NOMO-1 treated with DMSO at 0.1 percent for 48 hours (cell line): ENCODE measurements at regions not wholly inside any gene's neighbourhood (a gene's known extent, or its start where the extent isn't known, plus 50 kb on each side); places are given as distances from the start of the nearest gene placed in this dataset.

ENCODE experiments used
- DNase-seq: peaks from one replicate; lab custom pipeline; 2025; ENCODE audit not compliant: unreplicated experiment; lab: John Stamatoyannopoulos, UW

DNA sequence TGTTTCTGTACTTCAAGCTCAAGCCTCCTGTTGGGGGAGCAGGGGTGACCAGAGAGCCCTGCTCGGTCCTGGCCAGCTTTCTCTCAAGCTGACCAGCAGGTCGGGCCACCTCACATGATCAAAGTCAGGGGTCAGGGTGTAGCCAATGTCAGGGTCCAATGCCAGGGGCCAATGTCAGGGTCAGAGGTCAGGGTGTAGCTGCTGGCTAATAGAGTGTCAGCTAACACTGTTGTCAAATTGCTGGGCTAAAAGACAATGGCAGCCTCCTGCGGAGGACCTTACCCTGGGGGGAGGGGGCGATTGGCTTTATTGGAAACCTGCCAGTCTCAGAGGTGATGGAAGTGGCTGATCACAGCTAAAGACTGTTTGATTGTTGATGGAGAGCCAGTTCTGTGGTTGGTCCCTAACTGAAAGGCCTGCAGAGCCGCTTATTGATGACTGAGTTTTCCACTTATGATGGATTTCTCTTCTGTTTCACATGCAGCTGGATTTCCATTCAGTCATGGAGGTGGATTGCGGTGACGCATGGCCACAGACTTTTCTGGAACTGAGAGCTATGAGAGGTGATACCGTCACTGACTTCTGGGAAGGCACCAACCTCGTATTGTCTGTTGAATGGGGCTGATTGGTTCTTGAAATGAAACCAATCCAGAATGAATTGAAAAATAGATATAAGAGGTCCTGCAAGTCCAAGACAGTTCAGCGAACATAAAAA, 97.4 kb upstream of the ZFHX3 start:
- no peak for DNase-seq

DNA sequence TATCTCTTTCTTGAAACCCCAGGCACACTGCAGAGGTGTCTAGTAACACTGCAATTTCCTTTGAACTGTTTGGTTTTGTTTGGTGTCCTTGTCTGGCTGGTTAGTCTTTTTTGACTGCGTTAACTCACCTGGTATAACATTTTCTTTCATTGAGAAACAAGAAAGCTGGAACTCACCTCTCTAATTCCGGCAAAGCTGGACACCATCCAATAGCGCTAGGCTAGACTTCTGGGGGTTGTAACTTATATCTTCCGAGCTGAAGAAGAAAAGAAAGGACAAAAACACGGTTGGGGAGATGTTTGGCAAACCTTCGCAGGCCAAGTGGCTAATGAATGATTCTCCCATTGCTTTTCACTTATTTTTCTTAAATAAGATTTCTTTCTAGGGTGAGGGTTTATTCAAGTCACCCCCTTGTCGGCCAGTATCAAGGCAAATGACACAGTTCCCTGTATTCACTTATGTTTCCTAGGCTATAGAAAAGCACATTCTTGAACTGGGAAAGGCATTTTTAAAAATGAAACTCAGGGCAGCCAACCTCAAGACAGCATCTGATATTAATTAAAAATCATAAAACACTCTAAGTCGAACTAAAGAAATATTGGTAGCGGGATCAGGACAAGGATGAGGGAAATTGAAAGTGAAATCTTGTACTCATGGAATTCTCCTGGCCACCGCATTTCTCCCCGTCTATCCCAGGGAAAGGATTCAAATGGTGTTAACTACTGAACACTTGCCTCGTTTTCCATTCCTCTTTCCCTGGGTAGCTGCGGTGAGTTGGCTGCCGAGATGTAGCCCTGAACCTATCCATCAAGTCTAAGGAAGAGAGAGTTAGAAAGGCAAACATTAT, 95.9 kb upstream of the ZFHX3 start:
- no peak for DNase-seq

DNA sequence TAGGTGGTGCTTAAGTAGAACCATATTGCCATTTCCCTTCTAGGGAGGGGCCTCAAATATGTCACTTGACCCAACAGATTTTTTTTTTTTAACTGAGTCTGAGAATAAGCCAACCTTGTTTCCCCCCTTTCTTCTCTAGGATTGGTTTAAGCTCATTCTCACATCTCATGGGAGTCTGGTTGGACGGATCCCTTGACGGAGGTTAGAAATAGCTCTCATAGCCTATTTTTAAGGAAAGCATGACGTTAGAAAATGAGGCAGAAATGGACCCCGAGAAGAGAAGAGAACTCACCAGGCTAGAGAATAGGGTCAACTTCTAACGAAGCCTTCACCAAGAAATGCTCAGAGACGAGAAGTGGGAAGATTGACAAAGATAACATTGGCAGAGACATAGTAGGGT, 95.1 kb upstream of the ZFHX3 start:
- DNase-seq, result no peak

DNA sequence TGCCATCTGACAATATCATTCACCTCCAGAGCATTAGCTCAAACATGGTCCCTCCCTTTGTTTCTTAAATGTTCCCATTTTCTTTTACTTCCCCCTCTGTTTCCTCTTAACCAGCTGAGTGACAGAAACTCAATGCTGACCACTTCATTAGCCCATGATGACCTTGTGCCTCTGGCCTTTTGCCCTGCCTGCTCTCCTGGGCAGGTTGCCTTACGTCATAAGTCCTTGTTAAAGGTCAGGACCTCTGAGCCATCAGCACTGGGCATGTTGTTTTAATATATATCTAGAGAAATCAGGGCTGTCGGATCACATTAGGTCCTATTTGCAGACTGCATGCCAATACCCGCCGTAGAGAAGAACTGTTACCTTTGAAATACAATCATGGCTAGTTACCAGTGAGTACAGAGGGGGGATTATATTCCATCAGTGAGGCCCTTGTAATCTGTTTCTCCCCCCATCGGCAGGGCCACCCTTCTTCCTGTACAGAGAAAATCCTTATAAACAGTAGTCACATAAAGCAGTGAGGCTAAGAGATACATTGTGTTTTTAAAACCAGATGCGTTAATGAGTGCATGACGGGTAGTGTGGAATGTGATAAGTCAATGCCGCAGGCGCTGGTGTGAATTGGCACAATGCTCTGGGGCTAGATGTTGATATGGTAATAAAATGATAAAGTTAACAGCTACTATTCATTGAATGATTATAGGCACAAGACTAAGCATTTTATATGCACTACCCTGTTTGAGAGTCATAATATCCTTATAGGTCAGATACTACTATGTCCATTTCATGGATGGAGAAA, 94.3 kb upstream of the ZFHX3 start:
- no peak for DNase-seq

DNA sequence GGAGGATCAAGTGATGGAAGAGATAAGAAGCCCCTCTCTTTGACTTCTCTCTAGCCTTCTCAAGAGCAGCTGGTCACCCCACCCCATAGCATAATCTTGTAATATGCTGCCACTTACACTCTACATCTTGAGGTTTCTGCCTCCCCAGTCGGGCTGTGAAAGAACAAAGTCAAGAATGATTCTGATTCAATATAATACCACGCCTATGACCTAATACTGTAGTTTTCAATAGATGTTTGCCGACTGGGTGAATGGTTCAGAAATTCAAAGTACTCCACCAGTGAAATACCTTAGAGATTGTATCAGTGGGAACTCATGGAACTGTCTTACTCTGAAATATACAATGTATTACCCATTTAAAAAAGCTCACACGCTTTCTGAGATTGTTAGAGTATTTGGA, 93.0 kb upstream of the ZFHX3 start:
- DNase-seq, result no peak

DNA sequence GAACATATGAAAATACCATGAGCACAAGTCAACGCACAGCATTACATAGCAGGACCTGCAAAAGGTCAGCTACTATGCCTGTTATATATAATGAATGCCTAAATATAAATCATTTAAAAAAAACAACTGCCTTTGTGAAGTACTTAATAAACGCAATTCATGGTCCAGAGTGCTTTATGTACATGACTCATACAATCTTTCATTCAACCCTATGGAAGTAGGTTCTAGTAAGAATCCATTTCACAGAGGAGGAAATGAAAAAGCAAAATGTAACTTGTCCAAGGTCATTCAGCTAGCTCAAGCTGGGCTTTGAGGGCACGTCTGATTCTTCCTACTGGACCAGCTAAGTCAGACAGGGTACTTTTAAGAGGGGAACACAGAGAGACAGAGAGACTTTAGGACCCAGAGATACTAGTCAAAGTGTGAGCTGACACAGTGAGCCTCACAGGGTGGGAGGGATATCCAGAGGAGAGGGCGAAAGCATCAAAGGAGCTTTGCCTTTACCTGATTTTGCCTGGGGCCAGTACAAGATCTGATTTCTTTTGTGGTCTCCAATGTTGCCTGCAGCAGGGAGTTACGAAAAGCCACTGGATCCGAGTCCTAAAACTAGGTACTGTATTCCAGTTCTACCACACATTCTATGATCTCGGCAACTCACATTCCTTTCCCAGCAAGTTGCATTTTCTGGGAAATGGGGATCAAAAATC, 83.4 kb upstream of the ZFHX3 start:
- no peak for DNase-seq

DNA sequence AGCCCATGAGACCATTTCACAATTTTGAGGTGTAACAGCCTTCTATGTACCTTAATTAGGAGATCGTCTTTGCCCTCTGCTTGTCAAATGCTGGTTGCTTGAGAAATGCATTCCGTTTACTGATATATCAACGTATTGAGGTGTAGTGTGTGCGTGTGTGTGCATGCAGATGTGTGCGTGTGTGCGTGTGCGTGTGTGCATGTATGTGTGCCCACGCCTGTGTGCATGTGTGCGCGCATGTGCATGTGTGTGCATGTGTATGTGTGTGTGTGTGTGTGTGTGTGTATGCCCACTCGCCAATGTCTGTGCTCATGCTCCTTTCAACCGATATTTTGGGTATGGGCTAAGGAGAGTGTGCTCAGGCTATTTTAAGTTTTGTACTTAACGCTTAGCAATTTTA, 81.5 kb upstream of the ZFHX3 start:
- no peak for DNase-seq

DNA sequence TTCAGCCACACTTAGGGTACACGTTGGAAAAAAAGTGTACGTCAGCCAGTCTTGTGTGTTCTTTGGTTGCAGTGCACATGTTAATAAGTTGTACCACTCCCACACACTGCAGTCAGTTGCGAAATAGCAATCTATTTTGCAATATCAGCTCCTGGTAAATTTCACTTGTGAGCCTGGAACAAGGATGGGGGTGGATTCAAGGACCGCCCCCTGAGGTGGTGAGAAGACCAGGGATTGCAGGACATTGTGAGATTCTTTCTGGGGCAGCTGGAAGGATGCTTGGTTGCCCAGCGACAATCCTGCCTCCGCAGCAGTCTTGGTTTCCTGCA, 78.6 kb upstream of the ZFHX3 start:
- DNase-seq, result no peak

DNA sequence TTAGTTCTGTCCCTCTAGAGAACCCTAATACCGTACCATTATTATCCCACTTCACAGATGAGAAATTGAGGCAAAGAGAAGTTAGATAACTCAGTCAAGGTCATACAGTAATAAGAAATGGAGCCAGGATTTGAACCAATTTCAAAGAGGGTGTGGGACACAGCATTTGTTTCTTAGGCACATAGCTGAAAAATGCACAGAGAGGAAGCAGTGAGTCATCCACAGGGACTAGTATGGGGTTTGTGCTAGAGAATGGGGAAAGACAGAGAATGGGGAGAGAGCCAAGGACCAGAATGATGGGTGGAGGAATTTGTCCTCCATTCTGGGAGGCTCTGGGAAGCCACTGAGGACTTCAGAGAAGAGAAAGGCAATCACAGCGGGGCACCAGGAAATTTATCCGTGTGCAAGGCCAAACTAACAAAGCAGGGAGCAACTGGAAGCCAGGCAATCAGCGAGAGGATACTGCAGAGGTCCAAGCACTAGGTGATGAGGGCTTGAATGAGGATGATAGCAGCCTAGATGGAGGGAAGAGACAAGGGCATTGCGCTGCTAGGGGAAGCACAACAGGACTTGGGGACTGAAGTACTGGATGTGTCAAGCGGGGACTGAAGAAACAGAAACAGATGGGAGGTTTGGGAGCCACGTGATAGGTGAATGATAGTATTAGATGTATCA, 78.1 kb upstream of the ZFHX3 start:
- DNase-seq, result peak; percentile 10

DNA sequence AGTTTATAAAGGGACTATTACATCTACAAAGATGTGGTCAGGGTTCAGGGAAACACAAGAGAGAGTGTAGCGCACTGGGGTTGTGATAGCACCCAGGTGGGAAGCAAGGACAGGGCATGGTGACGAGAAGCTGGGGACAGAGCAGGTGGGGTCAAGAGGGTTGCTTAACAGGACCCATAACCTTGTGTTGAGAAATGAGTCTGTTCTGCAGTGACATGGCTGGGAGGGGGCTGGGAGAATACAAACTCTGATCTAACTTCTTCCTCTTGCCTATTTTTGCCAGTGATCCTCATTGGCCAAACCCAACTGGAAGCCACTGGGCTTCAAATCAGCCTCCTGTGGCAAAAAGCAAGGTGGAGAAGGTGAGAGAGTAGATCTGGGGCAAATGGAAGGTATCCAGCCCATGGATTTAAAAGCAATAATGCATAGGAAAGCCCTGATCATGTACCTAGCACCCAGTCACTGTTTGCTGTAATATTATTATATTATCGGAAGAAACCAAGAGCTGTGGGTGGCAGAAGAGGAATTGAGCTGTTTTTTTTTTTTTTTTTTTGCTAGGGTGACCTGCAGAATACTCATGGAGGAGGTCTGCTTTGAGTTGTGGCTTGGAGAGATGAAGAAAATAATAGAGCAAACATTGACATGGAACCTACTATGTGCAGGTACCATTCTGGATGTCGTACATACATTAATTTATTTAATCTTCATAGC, 76.9 kb upstream of the ZFHX3 start:
- DNase-seq, result peak; percentile 14

DNA sequence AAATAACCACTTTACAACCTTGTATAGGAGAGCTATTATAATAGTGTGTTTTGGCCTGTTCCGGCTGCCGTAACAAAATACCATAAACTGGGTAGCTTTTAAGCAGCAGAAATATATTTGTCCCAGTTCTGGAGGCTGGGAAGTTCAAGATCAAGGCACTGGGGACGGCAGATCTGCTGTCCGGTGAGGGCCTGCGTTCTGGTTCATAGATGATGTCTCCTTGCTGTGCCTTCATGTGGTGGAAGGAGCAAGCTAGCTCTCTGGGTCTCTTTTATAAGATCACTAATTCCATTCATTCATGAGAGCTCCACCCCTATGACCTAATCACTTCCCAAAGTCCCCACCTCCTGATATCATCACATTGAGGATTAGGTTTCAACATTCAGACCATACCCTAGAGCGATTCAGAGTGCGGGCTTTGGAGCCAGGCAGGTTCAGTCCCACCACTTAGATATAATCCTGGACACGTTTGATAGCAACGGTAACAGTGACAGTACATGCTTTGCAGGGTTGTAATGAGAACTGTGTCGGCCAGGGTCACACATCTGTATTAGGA, 76.2 kb upstream of the ZFHX3 start:
- DNase-seq, result no peak

DNA sequence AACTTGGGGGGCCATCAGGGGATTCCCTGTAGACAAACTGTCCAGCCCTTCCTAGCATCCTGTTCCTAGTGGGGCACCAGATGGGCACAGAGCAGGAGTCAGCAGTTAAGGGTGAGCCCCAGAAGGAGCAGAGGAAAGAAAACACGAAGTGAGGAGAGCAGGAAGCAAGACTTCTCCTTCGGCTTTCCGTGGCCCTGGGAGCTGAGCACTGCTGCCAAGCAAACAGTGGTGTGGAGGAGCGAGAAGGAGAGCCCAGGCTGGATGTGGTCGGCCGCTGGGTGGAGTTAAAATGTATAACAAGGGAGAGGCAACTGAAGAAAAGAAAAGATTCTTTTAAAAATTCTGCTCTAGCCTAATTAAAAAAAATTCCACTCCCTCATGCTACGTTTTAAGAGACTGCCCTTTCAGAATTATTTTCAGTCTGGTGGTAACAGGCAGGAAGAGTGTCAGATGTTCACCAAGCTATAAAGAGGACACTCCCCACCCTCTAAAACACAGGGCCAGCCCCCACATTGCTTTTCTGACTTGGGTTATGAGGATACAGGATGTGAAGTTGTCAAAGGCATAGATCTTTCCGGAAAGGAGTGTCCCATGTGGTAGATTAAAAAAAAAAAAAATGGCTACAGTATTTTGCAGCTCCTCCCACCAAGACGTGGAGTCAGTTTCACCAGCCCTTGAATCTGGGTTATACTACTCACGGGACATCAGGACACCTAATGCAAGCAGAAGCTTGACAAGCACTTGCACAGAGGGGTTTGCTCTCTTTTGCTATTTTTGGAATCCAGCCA, 74.9 kb upstream of the ZFHX3 start:
- DNase-seq, result no peak

DNA sequence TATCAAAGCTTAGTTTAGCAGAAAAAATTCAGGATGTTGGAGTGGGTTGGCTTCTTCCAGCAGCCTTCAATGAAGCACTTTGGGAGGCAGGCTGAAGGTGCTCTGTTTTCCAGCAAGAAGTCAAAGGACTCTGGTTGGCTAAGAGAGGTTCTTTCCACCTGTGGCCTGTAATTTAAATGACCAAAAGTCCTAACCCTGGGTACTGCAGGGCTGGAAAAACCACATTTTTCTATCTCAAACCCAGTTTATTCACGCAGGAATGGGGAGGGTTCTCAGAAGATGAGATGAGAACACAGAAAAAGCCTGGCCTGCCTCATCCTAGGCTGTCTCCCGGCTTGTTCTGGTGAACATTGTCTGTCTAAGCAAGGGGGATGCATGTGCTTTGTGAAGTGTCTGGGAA, 68.6 kb upstream of the ZFHX3 start:
- no peak for DNase-seq

DNA sequence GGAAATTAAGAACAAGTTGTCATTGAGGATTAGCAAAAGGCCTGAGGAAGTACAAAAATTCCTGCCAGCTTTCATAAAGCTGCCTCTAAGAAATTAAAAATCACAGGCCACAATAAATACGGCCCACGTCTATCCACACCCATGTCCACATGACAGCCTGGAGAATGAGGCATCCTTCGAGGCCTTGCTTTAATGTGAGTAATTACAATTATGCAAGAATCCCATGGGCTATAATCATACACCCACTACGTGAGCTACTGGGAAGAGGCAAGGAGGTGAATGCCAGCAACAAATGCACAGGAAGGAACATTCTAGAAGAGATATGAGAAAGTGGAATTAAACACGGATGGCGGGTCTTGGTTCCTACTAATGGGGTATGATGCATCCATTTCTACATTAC, 65.4 kb upstream of the ZFHX3 start:
- no peak for DNase-seq

DNA sequence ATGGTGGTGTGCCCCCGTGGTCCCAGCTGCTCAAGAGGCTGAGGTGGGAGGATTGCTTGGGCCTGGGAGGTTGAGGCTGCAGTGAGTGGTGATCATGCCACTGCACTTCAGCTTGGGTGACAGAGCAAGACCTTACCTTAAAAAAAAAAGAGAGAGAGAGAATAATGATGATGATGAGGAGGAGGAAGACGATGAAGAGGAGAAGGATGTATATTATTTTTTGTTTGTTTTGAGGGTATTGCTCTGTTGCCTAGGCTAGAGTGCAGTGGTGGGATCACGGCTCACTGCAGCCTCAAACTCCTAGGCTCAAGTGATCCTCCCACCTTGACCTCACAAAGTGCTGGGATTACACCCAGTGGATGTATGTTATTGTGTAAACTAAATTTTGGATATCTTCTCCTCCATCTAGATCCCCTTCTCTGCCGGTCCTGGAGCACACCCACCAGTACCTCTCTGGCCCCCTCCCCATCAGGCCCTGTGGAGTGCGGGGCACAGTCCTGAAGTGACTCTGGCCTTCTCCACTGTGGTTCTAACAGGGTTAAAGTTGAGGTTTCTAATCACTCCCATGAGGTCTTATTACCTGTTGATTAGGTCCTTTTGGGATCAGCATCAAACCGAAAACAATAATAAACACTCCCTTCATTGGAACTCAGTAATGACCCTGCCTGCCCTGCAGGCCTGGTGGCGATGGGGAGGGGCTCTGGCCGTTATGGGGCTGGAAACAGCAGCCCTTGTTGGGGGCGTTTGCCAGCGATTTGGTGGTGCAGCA, 60.5 kb upstream of the ZFHX3 start:
- no peak for DNase-seq

DNA sequence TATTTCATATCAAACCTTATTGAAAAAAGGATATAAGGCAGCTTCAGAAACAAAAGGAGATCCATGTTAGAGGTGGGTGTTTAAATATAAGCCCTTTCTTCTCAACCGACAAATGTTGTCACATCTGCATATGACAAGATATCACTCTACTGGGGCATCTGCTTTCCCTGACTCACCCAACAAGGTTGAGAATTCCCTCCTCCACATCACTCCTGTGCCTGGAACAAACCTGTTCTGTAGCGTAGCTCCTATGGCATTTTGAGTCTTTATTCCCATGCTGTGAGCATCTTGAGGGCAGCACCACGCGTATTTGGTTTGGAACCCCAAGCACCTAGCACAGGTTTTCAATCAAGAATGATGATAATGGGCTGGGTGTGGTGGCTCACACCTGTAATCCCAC, 59.4 kb upstream of the ZFHX3 start:
- DNase-seq, result no peak

DNA sequence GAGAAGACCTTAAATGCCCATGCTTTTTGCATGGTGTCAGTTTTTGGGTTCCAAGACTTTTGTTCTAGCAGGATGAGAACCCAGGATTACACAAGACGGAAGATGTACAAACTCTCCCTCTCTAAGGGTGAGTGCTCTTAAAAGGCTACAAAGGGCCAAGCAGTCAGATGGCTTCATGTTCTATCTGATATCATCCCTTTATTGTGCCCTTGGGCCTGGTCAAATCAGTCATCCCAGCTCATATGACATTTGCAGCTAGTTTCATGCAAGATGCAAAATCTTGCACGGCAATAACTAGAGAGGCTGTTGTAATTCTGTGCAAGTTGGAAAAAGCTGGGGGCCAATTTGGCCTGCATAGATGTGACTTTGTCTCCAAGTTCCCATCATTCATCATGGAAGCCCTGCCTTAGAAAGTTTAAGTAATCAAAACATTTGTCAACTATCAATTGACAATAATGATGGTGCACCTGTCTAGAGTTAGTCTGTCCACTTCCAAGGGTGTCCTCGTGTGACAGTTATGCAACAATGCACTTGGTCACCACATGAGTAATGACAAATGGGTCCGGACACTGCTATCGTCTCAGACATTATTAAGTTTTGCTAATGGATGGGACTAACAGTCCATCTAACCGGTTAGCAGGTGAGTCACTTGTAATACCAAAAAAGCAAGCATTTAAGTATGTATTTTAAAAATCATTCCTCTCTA, 58.6 kb upstream of the ZFHX3 start:
- no peak for DNase-seq

DNA sequence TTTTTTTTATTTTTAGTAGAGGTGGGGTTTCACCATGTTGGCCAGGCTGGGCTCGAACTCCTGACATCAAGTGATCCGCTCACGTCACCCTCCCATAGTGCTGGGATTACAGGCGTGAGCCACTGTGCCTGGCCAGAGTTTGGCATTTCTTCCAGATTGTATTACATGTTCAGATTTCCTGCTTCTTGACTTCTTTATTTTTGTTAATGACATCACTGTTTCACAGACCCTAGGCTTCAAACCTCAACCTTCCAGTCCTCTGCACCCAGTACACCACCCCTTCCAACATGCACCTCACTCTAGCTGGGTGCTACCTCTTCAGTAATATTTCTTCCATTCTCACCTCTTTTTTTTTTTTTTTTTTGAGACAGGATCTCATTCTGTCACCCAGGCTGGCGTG, 53.6 kb upstream of the ZFHX3 start:
- DNase-seq, result no peak
